K562 (cell line): ENCODE measurements at regions not wholly inside any gene's neighbourhood (a gene's known extent, or its start where the extent isn't known, plus 50 kb on each side); places are given as distances from the start of the nearest gene placed in this dataset.

Source experiments
- CHD1 ChIP-seq: fragments of 200-600 bp; sonication (generic); IDR thresholded peaks from one replicate; pipeline ENCODE4 v1.6.1; 2012; ENCODE audit warnings: mild to moderate bottlenecking, moderate library complexity, low read length, inconsistent platforms
- CTCF ChIP-seq, 3 experiments: IDR thresholded peaks in 2 of 3; conservative IDR thresholded peaks in 1 of 3; 2 replicates each; pipeline ENCODE4 v1.5.1; 2011 to 2012; ENCODE audit warnings: low read length in 3 of 3, mild to moderate bottlenecking in 3 of 3, control low read depth in 2 of 3, improper control_type of control experiment in 1 of 3, inconsistent platforms in 1 of 3, low read depth in 1 of 3, mixed read lengths in 1 of 3, moderate library complexity in 1 of 3; ENCODE audit not compliant: insufficient read depth in 2 of 3
- EHMT2 ChIP-seq: fragments of 450-650 bp; IDR thresholded peaks from 2 replicates; pipeline ENCODE4 v1.6.1; 2018; ENCODE audit warnings: antibody characterized with exemption
- FOS ChIP-seq: IDR thresholded peaks from 3 replicates; pipeline ENCODE4 v1.6.1; 2011; ENCODE audit not compliant: insufficient read length; ENCODE audit errors: extremely low read depth
- POLR2A ChIP-seq: fragments of 450-650 bp; conservative IDR thresholded peaks from 2 replicates; pipeline ENCODE4 v1.6.1; 2016
- SMARCE1 ChIP-seq: fragments of 450-650 bp; IDR thresholded peaks from 2 replicates; pipeline ENCODE4 v1.7.1; 2016; ENCODE audit warnings: mild to moderate bottlenecking
- ZNF124 ChIP-seq: sonication (generic); formaldehyde crosslinking; IDR thresholded peaks from 2 replicates; pipeline ENCODE4 v1.8.1; 2022; ENCODE audit warnings: missing genetic modification reagents

- TF ChIP-seq SMARCE1: no peak
- TF ChIP-seq ZNF124: no peak
- TF ChIP-seq CTCF (IDR thresholded peaks at IDR 0.05 in 2 of 3, conservative IDR thresholded peaks at IDR 0.05 in 1 of 3; ENCODE audit: insufficient read depth in 2 of 3, low read depth in 1 of 3, low read length in 3 of 3): 0 out of 6 replicates have a peak, but pooled peaks of 2 of the 3 experiments have one; percentile 7 to 17
- TF ChIP-seq FOS: no peak
- TF ChIP-seq POLR2A: no peak
- TF ChIP-seq EHMT2: no peak
- TF ChIP-seq CHD1: no peak
These were observed 146.0 kb upstream of the MAGI3 start for GRCh38 chr1:113244112-113244820.
